ENCODE measurements at regions not wholly inside any gene's neighbourhood (a gene's known extent, or its start where the extent isn't known, plus 50 kb on each side); places are given as distances from the start of the nearest gene placed in this dataset.

GRCh38 chr13:63024458-63024857 lies 1608.8 kb upstream of the PCDH20 start:
- DNase-seq (no peak), ATAC-seq (no peak)
- H3K27ac Mint-ChIP-seq, result no peak overlapping the region
- H3K27me3 Mint-ChIP-seq, result no peaks in the 10 kb centered on the region
- H3K4me3 Mint-ChIP-seq, result no peak overlapping the region
- H3K9me3 ChIP-seq (ENCODE audit: control insufficient read depth, low read length, poor library complexity, severe bottlenecking), result no peaks in the 10 kb centered on the region
- H3K36me3 Mint-ChIP-seq (ENCODE audit: low read depth), result no peaks in the 10 kb centered on the region
- no peaks in the 10 kb centered on the region for H3K4me1 Mint-ChIP-seq

GRCh38 chr13:63011996-63012395 lies 1596.3 kb upstream of the PCDH20 start:
- Mint-ChIP-seq H3K36me3 (ENCODE audit: low read depth) (no peaks in the 10 kb centered on the region), H3K27me3 (no peaks in the 10 kb centered on the region), H3K4me3 (no peak overlapping the region), H3K27ac (no peak overlapping the region), H3K4me1 (no peaks in the 10 kb centered on the region)
- H3K9me3 ChIP-seq (ENCODE audit: control insufficient read depth, low read length, poor library complexity, severe bottlenecking), result no peaks in the 10 kb centered on the region
- no peak for ATAC-seq
- no peak for DNase-seq

GRCh38 chr13:63010072-63010658 lies 1594.5 kb upstream of the PCDH20 start:
- H3K27ac Mint-ChIP-seq, result no peak overlapping the region
- no peaks in the 10 kb centered on the region for H3K9me3 ChIP-seq (ENCODE audit: control insufficient read depth, low read length, poor library complexity, severe bottlenecking)
- H3K27me3 Mint-ChIP-seq, result no peaks in the 10 kb centered on the region
- H3K36me3 Mint-ChIP-seq (ENCODE audit: low read depth), result no peaks in the 10 kb centered on the region
- H3K4me3 Mint-ChIP-seq, result no peak overlapping the region
- no peak for DNase-seq
- no peak for ATAC-seq
- H3K4me1 Mint-ChIP-seq, result no peaks in the 10 kb centered on the region

GRCh38 chr13:63005625-63006024 lies 1590.0 kb upstream of the PCDH20 start:
- DNase-seq, result no peak
- H3K9me3 ChIP-seq (ENCODE audit: control insufficient read depth, low read length, poor library complexity, severe bottlenecking), result no peaks in the 10 kb centered on the region
- no peaks in the 10 kb centered on the region for H3K27me3 Mint-ChIP-seq
- no peak for ATAC-seq
- H3K4me1 Mint-ChIP-seq, result no peaks in the 10 kb centered on the region
- H3K4me3 Mint-ChIP-seq, result no peak overlapping the region
- no peak overlapping the region for H3K27ac Mint-ChIP-seq
- H3K36me3 Mint-ChIP-seq (ENCODE audit: low read depth), result no peaks in the 10 kb centered on the region

GRCh38 chr13:62997696-62998095 lies 1582.0 kb upstream of the PCDH20 start:
- Mint-ChIP-seq H3K4me1 (no peaks in the 10 kb centered on the region), H3K27ac (no peak overlapping the region), H3K36me3 (ENCODE audit: low read depth) (no peaks in the 10 kb centered on the region), H3K27me3 (no peaks in the 10 kb centered on the region), H3K4me3 (no peak overlapping the region)
- no peak for DNase-seq
- H3K9me3 ChIP-seq (ENCODE audit: control insufficient read depth, low read length, poor library complexity, severe bottlenecking), result peaks cover 2% of the 10 kb centered on the region
- ATAC-seq, result no peak

- ATAC-seq (no peak), DNase-seq (no peak)
- no peaks in the 10 kb centered on the region for H3K4me1 Mint-ChIP-seq
- no peaks in the 10 kb centered on the region for H3K27me3 Mint-ChIP-seq
- H3K4me3 Mint-ChIP-seq, result no peak overlapping the region
- H3K36me3 Mint-ChIP-seq (ENCODE audit: low read depth), result no peaks in the 10 kb centered on the region
- peaks cover 2% of the 10 kb centered on the region for H3K9me3 ChIP-seq (ENCODE audit: control insufficient read depth, low read length, poor library complexity, severe bottlenecking)
- H3K27ac Mint-ChIP-seq, result no peak overlapping the region
Measured at GRCh38 chr13:62997038-62997599, 1581.5 kb upstream of the PCDH20 start.

- Mint-ChIP-seq H3K4me3 (no peak overlapping the region), H3K27ac (no peak overlapping the region), H3K36me3 (ENCODE audit: low read depth) (no peaks in the 10 kb centered on the region), H3K4me1 (no peaks in the 10 kb centered on the region), H3K27me3 (no peaks in the 10 kb centered on the region)
- no peak for DNase-seq
- H3K9me3 ChIP-seq (ENCODE audit: control insufficient read depth, low read length, poor library complexity, severe bottlenecking), result no peaks in the 10 kb centered on the region
- no peak for ATAC-seq
Measured at GRCh38 chr13:62973804-62974203, 1558.2 kb upstream of the PCDH20 start.

- Mint-ChIP-seq H3K4me1 (no peaks in the 10 kb centered on the region), H3K4me3 (no peak overlapping the region), H3K27ac (no peak overlapping the region), H3K36me3 (ENCODE audit: low read depth) (no peaks in the 10 kb centered on the region), H3K27me3 (no peaks in the 10 kb centered on the region)
- no peak for DNase-seq
- H3K9me3 ChIP-seq (ENCODE audit: control insufficient read depth, low read length, poor library complexity, severe bottlenecking), result no peaks in the 10 kb centered on the region
- ATAC-seq, result no peak
Measured at GRCh38 chr13:62964522-62964921, 1548.9 kb upstream of the PCDH20 start.

- Mint-ChIP-seq H3K4me1 (no peaks in the 10 kb centered on the region), H3K27me3 (no peaks in the 10 kb centered on the region), H3K36me3 (ENCODE audit: low read depth) (no peaks in the 10 kb centered on the region), H3K27ac (no peak overlapping the region), H3K4me3 (no peak overlapping the region)
- ATAC-seq (no peak), DNase-seq (no peak)
- H3K9me3 ChIP-seq (ENCODE audit: control insufficient read depth, low read length, poor library complexity, severe bottlenecking), result no peaks in the 10 kb centered on the region
Measured at GRCh38 chr13:62960723-62961122, 1545.1 kb upstream of the PCDH20 start.

GRCh38 chr13:62933809-62934208 lies 1518.2 kb upstream of the PCDH20 start:
- DNase-seq (no peak), ATAC-seq (no peak)
- no peaks in the 10 kb centered on the region for H3K4me1 Mint-ChIP-seq
- H3K27me3 Mint-ChIP-seq, result no peaks in the 10 kb centered on the region
- no peak overlapping the region for H3K4me3 Mint-ChIP-seq
- H3K9me3 ChIP-seq (ENCODE audit: control insufficient read depth, low read length, poor library complexity, severe bottlenecking), result no peaks in the 10 kb centered on the region
- H3K27ac Mint-ChIP-seq, result no peak overlapping the region
- no peaks in the 10 kb centered on the region for H3K36me3 Mint-ChIP-seq (ENCODE audit: low read depth)

GRCh38 chr13:62932256-62932883 lies 1516.7 kb upstream of the PCDH20 start:
- H3K9me3 ChIP-seq (ENCODE audit: control insufficient read depth, low read length, poor library complexity, severe bottlenecking), result no peaks in the 10 kb centered on the region
- no peak overlapping the region for H3K27ac Mint-ChIP-seq
- no peak overlapping the region for H3K4me3 Mint-ChIP-seq
- ATAC-seq (no peak), DNase-seq (no peak)
- no peaks in the 10 kb centered on the region for H3K27me3 Mint-ChIP-seq
- H3K4me1 Mint-ChIP-seq, result no peaks in the 10 kb centered on the region
- no peaks in the 10 kb centered on the region for H3K36me3 Mint-ChIP-seq (ENCODE audit: low read depth)

- H3K4me3 Mint-ChIP-seq, result no peak overlapping the region
- no peaks in the 10 kb centered on the region for H3K27me3 Mint-ChIP-seq
- no peaks in the 10 kb centered on the region for H3K4me1 Mint-ChIP-seq
- DNase-seq (no peak), ATAC-seq (no peak)
- no peak overlapping the region for H3K27ac Mint-ChIP-seq
- no peaks in the 10 kb centered on the region for H3K9me3 ChIP-seq (ENCODE audit: control insufficient read depth, low read length, poor library complexity, severe bottlenecking)
- H3K36me3 Mint-ChIP-seq (ENCODE audit: low read depth), result no peaks in the 10 kb centered on the region
Measured at GRCh38 chr13:62931853-62932252, 1516.2 kb upstream of the PCDH20 start.

- Mint-ChIP-seq H3K27ac (no peak overlapping the region), H3K27me3 (no peaks in the 10 kb centered on the region), H3K4me3 (no peak overlapping the region), H3K4me1 (no peaks in the 10 kb centered on the region), H3K36me3 (ENCODE audit: low read depth) (no peaks in the 10 kb centered on the region)
- no peaks in the 10 kb centered on the region for H3K9me3 ChIP-seq (ENCODE audit: control insufficient read depth, low read length, poor library complexity, severe bottlenecking)
- ATAC-seq (no peak), DNase-seq (no peak)
Measured at GRCh38 chr13:62924395-62924794, 1508.7 kb upstream of the PCDH20 start.

- Mint-ChIP-seq H3K36me3 (ENCODE audit: low read depth) (no peaks in the 10 kb centered on the region), H3K4me1 (no peaks in the 10 kb centered on the region), H3K27me3 (no peaks in the 10 kb centered on the region), H3K27ac (no peak overlapping the region), H3K4me3 (no peak overlapping the region)
- no peak for DNase-seq
- no peak for ATAC-seq
- H3K9me3 ChIP-seq (ENCODE audit: control insufficient read depth, low read length, poor library complexity, severe bottlenecking), result no peaks in the 10 kb centered on the region
Measured at GRCh38 chr13:62920159-62920558, 1504.5 kb upstream of the PCDH20 start.

All from T-helper 17 cell (primary cell).